Astrocyte of the cerebellum (primary cell): ENCODE measurements at regions not wholly inside any gene's neighbourhood (a gene's known extent, or its start where the extent isn't known, plus 50 kb on each side); places are given as distances from the start of the nearest gene placed in this dataset.

Experiments
- DNase-seq: peaks from one replicate; pipeline ENCODE4 v3.0.0-alpha.2; 2011; ENCODE audit warnings: low read depth
- H3K4me3 ChIP-seq: 2 replicates; pipeline ENCODE4 v1.5.1; 2011; ENCODE audit warnings: mild to moderate bottlenecking, low read depth, low read length, moderate library complexity
- in situ Hi-C: cut with HindIII; loops from 2 replicates; pipeline ENCODE4 v1.10.0; 2017; ENCODE audit warnings: low sequenced_read_pairs
- TF ChIP-seq, protein P1 (sequence below): IDR thresholded peaks from 2 replicates; pipeline ENCODE4 v1.5.1; 2012; ENCODE audit warnings: low read length, low read depth, moderate library complexity, mild to moderate bottlenecking; ENCODE audit errors: missing control alignments

DNA sequence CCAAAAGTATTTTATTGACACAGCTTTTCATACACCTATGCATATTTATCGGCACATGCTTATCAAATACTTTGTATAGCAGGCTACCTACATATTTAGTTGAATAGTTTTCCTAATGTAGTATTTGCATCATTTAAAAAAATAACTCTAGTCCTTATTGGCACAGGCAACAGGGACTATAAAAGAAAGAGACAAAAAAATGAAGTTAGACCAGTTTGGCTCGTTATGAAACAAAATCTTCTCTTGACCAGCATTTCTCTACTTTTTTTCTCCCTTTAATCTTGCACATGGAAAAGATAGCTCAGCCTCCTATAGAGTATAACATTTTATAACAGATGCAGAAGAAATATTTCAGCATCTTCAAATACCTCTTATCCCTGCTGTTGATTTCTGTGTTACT, 794.8 kb upstream of the MIR17HG start:
- in situ Hi-C loops, result no loop called here
- no peak overlapping the region for H3K4me3 ChIP-seq

DNA sequence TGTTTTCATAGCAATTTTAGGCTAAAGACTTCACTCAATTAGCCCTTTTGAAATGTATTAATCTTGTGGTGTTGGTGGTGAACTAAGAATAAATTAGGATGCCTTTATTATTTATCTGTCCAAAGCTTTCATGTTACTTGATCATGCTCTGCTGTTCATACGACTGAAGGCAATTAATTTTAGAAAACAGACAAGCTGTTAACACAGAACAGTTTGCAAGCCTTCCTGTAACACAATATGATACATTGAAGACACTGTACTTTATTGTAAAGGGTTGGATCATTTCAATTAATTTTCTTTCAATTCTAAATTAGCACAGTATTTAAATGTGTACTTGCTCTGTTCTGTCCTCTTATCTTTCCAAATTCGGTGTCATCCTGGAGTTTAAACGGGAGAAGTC, 794.3 kb upstream of the MIR17HG start:
- TF ChIP-seq, protein P1, sequence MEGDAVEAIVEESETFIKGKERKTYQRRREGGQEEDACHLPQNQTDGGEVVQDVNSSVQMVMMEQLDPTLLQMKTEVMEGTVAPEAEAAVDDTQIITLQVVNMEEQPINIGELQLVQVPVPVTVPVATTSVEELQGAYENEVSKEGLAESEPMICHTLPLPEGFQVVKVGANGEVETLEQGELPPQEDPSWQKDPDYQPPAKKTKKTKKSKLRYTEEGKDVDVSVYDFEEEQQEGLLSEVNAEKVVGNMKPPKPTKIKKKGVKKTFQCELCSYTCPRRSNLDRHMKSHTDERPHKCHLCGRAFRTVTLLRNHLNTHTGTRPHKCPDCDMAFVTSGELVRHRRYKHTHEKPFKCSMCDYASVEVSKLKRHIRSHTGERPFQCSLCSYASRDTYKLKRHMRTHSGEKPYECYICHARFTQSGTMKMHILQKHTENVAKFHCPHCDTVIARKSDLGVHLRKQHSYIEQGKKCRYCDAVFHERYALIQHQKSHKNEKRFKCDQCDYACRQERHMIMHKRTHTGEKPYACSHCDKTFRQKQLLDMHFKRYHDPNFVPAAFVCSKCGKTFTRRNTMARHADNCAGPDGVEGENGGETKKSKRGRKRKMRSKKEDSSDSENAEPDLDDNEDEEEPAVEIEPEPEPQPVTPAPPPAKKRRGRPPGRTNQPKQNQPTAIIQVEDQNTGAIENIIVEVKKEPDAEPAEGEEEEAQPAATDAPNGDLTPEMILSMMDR, result no peak
- no peak for DNase-seq
- H3K4me3 ChIP-seq, result no peak overlapping the region
- in situ Hi-C loops, result no loop called here

More for the DNA sequence above, 794.8 kb upstream of the MIR17HG start:
- no peak for DNase-seq
- TF ChIP-seq, protein P1, result no peak

DNA sequence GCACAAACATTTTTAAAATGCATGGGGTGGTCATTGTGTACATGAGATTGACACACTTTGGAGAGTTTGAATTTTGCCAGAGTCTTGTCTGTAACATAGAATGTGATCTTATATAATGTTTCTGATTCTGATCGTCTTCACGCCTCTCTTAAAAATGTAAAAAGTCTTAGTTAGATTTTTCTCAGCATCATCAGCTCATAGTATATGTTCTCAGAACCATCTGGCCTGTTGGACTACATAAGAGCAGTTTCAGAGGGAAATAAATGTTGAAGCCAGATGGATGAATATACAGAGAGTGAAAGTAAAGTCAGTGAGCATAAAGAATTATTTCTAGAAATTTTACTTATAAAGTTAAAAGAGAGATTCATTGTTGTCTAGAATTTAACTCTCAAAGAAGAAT, 789.9 kb upstream of the MIR17HG start:
- no peak for DNase-seq
- in situ Hi-C loops, result no loop called here
- TF ChIP-seq, protein P1, result no peak
- H3K4me3 ChIP-seq, result no peak overlapping the region

DNA sequence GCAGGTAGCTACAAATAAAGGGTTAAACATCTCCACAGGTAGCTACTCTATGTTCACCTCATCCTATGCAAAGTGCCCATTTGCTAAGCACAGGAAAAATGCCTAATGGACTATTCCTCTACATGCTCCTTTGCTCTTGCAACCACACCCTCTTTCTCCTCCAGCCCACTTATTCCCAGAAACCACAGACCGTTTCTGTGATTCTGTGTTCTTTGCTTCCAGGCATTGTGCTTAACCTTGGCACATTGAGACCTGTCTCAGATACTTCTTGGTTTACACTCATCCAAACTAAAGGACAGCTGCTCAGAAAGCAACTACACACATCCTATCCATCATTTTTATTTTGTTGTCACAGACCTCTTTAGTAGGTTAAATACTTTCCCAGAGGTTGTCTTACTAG, 785.0 kb upstream of the MIR17HG start:
- DNase-seq, result no peak
- no peak overlapping the region for H3K4me3 ChIP-seq
- in situ Hi-C loops, result no loop called here

DNA sequence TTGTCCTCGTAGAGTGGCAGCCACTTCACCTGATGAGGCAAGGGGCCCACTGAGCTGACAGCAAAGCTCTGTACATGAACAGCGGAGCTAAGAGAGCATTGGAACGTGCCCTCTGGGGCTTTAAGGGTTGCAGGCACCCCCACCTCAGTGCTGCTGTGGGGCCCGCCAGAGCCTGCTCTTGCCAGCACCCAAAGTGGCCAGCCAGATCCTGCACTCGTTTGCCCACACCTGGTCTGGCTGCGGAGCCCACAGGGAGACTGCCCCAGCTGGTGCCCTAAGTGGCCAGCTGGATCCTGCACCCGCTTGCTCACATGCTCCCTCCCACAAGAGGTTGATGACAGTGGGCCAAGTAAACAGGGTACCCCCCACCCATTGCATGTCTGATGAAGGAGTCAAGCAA, 783.4 kb upstream of the MIR17HG start:
- H3K4me3 ChIP-seq, result no peak overlapping the region
- no peak for DNase-seq
- TF ChIP-seq, protein P1, result no peak
- in situ Hi-C loops, result no loop called here

More for the DNA sequence above, 785.0 kb upstream of the MIR17HG start:
- TF ChIP-seq, protein P1, result no peak

DNA sequence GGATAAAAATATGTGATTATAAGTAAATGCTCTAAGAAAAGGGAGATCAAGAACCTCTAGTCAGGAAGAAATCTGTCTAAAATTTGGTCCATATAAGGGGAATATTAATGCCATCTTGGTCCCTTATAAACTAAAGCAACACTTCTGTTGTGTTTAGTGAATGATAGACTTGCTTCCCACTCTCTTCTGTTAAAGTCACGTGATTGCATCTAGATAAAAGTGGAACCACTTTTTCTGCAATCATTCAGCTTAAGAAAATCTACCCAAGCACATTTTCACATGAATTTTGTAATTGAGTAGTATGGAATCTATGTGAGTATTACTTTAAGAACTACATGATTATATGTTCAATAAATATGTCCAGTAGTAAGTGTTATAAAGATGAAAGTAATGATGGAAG, 782.9 kb upstream of the MIR17HG start:
- TF ChIP-seq, protein P1, result no peak
- in situ Hi-C loops, result no loop called here
- DNase-seq, result no peak
- H3K4me3 ChIP-seq, result no peak overlapping the region
